GM21529 (cell line): ENCODE measurements at regions not wholly inside any gene's neighbourhood (a gene's known extent, or its start where the extent isn't known, plus 50 kb on each side); places are given as distances from the start of the nearest gene placed in this dataset.
A peak's percentile ranks its signal among the peaks of the same experiment; 100 is the strongest.

Source experiments
- ATAC-seq: cut with Tn5 transposase; IDR thresholded peaks from one replicate; pipeline ENCODE4 v1.9.1; 2021; ENCODE audit not compliant: unreplicated experiment

GRCh38 chr1:78348496-78349284 lies 142.1 kb upstream of the PTGFR start:
- no peak for ATAC-seq

DNA sequence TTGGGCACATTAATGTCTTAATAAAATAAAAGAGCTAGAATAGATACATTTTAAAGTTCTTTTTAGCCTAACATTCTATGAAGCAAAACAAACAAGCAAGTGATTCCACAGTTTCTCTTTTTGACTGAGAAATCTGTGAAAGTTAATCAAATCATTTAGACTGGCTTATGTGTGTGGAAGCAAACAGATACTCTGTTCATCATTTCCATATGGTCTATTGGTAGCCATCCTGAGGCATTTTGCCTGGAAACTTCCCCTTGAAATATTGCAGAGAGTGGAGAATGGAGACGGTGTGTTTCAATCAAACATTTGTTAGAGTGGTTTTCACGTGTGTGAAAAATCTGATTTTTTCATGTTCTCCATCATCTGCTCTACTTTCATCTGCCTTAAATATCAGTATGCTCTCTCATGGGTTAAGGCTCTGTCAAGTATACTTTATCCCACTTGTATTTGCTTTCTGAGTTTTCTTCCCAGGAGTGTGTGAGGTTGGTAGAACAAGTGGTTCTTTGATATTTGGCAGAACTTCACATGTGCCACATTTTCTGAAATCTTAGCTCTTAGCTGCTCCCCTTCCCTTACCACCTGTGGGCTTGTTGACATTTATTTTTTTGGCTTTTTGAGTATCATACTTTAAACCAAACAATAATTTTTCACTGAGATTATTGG lies 139.1 kb upstream of the PTGFR start:
- no peak for ATAC-seq

DNA sequence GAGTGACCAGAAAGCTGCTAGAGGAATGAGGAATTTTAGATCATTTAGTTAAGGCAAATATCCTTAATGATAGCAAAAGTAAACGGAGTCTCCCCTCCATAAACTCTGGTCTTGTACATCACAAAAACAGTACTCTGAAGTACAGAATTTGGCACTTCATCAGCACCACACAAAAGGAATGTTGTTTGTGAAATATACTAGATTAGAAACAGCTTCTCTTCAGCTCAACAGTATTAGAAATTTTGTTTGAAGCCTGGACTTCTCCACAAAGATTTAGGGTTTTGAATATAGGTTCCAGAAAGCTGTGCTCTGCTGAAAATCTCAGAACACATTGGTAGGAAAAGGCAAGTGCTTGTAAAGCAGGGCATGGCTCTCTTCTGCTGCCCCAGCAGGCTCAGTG lies 135.1 kb upstream of the PTGFR start:
- no peak for ATAC-seq

DNA sequence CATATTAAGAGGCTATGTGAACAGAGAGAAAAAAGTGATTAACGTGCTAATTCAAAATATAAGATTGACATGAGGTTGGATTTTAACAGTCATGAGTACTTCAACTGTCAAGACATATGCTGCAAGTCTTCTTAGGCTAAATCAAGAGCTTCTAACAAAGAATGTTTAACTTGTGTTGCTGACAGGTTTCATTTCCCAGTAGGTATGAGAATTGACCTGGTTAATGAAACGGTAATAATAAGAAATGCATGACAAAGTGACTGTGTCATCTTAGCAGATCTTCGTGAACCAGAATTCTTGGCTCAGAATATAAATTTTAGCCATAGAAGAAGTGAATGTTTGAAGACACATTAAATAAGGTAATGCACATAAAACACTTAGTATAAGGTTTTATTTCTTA lies 132.6 kb upstream of the PTGFR start:
- no peak for ATAC-seq

DNA sequence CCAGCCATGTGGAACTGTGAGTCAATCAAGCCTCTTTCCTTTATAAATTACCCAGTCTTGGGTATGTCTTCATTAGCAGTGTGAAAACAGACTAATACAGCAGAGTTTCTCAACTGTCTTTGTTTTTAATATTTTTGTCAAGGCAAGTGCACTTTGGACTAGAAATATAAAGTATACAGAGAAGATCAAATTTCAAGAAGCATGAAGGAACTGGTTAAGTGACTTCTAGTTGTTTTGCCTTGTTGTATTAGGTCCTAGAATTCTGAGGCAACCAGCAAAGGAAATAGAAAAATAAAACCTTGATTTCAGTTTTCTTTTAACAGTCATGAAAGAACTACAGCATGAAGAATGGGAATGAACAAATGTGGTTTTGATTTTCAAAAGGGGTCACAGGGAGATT lies 131.1 kb upstream of the PTGFR start:
- ATAC-seq: no peak

DNA sequence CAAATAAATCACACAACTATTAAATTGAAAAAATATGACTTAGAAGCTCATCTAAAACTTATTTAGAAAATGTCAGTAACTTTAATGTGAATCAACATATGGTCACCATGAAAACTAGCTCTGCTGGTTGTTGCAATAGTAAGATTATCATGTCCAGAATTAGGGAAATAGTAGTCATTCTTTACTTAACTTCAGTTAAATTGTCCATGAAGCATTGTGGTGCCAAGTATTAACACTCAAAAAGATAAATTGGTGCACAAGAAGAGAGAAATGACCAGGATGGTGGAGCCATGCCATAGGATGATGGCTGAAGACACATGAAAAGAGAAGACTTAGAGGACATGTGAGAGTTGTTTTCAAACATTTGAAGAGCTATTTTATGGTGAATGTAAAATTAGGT lies 130.2 kb upstream of the PTGFR start:
- ATAC-seq: no peak

DNA sequence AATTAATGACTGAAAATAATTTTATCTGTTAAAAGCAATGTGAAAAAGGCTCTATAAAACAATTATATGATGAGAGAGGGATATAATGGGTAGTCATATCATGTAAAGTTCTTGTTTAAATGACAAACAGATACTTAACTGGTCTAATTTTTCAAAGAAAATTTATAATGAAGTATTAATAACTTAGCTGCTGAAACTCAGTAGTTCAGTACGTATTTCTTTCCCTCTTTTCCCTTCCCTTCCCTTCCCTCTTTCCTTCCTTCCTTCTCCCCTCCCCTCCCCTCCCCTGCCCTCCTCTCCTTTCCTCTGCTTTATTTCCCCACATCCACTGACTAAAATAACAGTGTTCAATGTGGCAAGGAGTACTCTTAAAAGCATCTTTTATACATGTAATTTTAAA lies 123.1 kb upstream of the PTGFR start:
- no peak for ATAC-seq

DNA sequence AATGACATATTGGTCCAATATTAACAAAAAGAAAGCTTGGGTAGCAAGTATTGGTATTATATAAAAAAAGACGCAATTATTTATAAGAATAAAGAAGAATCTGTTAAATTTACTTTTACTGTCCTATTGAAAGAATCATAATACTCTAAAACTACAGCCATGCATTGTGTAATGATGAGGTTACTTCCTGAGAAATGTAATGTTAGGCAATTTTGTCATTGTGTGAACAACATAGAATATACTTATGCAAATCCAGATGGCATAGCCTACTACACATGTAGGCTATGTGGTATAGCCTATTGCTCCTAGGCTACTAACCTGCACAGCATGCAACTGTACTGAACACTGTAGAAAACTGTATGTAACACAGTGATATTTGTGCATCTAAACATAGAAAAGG lies 121.2 kb upstream of the PTGFR start:
- no peak for ATAC-seq

GRCh38 chr1:78370356-78370755 lies 120.4 kb upstream of the PTGFR start:
- peak; percentile 71 for ATAC-seq

DNA sequence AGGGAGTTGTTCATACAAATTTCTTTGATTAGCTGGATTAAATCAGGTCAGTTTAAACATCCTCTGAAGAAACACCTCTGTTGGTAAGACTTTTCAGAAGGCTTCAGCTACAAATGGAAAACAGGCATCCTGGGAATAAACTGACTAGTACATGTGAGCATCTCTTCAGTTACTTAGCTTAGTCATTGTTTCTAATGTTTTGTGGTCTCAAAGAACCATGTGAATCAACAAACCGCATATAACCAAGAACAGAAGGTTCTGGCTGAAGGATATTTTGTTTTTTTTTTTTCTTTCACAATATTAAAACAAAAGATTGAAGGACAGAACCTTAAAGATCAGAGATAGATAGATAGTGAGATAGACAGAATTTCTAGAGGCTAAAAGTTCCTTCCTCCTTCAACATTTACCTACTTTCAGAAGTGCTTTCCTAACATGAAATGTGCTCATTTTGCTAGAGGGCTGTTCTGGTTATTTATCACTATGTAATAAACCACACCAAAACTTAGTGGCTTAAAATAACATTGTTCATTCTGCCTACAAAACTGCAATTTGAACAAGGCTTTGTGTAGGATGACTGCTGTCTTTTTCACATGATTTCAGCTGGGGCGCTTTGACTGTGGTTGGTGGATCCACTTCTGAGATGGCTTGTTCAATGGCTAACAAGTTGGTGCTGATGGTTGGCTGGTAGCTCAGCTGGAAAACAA lies 119.8 kb upstream of the PTGFR start:
- peak; percentile 57 for ATAC-seq

- ATAC-seq: no peak
These were observed 117.1 kb upstream of the PTGFR start for GRCh38 chr1:78373676-78374075.

GRCh38 chr1:78375996-78376395 lies 114.8 kb upstream of the PTGFR start:
- ATAC-seq: no peak

DNA sequence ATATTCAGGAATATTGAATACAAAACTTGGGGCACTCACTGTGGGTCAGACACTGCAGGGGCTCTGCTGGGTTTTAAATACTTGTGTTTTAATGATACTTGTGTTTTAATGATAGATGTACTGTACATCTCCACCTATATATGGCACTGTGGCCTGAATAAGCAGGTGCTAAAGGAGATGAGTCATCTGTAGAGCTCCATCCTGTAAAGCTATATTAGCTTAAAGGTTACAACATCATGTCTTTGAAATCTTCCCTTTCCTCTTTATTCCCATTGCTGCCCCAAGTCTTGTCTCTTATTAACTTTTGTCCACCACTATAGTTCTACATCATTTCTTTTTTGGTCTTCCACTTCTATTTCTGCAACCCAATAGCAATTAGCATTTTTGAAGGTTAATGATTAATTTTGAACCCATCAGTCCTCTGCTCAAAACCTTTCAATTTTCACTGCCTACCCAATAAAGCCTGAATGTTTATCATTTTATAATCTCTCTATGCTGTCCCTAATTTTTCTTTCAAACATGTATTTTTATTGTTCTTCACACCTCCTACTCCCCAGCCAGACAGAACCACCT lies 113.3 kb upstream of the PTGFR start:
- ATAC-seq: peak; percentile 81

GRCh38 chr1:78383923-78384322 lies 106.9 kb upstream of the PTGFR start:
- no peak for ATAC-seq

DNA sequence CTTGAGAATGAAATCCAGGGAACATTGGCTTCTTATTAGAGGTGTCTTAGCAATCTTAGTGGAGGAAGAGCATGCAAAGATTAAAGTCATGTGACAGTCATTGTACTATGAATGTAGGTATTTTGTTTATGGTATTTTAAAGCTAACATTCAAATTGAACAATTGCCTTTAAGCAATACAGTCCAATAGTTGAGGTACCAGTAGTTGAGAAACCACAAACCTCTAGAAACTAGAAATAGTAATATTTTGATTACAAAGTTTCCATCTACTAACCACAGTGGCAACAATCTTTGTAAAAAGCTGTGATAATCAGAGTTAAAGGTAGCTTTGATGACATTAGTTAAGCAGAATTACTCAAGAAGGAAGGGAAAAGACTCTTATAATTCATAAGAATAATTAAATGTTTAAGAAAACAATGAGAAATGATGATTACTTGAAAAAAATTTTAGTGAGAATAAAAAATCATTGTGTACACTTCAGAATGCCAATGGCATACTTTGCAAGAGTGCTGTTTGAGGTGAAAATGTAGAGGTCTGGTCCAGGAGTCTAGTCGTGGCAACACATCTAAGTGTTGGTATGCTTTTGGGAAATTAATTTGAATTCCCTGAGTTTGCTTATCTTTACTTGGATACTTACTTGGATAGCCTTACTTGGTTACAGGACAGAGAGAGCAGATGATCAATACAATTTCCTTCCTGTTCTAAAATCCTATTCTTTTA lies 104.9 kb upstream of the PTGFR start:
- peak; percentile 96 for ATAC-seq

DNA sequence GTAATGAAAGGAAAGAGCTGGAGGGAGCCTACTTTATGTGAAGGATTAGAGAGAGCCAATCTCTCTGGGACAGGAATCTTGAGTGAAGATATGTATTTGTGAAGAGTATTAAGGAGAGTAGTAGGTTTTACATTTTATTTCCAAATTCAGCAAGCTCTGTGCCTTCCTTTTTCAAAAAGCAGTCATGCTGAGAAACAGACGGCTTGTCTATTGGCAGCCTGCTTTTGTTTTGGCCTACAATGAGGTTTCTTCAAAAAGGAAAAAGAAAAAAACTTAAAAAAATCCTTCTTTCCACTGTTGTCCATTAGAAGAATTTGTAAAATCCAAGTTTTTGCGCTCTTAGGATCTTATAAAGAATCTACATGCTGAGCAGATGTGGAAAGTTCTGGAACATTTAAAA lies 103.6 kb upstream of the PTGFR start:
- ATAC-seq: no peak

DNA sequence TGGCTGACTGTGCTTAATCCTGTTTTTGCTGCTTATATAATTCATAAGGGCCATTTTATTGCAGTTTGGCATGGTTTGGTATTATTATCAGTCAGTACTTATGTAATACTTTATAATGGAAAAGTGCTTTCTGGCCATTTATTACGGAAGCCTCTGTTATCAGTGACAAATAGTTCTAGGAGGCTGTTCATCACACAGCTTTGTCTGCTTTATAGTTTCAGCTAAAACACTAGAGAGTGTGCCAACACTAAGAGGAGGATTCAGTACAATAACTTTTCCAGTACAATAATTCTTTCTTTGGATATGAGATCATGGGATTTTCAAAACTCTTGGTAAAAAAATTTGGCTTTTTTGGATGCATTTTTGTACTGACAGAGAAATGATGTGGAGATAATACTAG lies 102.9 kb upstream of the PTGFR start:
- ATAC-seq: no peak

- ATAC-seq: no peak
These were observed 102.5 kb upstream of the PTGFR start for GRCh38 chr1:78388275-78388674.

GRCh38 chr1:78401148-78401547 lies 89.6 kb upstream of the PTGFR start:
- ATAC-seq: no peak

DNA sequence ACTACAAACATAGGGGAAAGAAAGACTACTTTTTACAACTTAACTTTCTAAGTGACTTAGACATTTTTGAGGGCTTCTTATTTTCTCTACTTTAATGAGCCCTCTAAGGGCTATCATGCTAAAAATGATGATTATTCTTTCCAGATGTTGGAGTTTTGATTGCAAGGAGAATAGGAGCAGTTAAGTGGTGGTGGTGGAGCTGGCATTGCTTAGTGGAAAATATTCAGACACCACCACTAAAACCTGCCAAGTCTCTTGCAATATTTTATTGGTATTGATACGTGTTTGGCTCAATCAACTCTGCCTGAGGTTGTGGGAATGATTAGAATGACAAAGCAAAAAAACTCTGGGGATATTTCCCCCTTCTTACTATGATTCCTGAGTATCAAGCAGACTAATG lies 82.6 kb upstream of the PTGFR start:
- no peak for ATAC-seq

- ATAC-seq: no peak
These were observed 82.0 kb upstream of the PTGFR start for GRCh38 chr1:78408810-78409209.
